Mucosa of descending colon (tissue), 3 donors: ENCODE measurements at regions not wholly inside any gene's neighbourhood (a gene's known extent, or its start where the extent isn't known, plus 50 kb on each side); places are given as distances from the start of the nearest gene placed in this dataset.

ENCODE experiments used
- ATAC-seq: fragments of 200-7000 bp; cut with Tn5 transposase; one replicate; pipeline ENCODE4 v1.9.1; 2020; ENCODE audit warnings: mild to moderate bottlenecking, moderate library complexity
- DNase-seq, 3 donors: peaks; one replicate each; pipeline ENCODE4 v3.0.0-alpha.2; 2020
- H3K36me3 ChIP-seq: fragments of 200-600 bp; one replicate; pipeline ENCODE4 v1.8.0; 2021; ENCODE audit warnings: low read depth, mild to moderate bottlenecking
- H3K4me1 ChIP-seq: fragments of 200-600 bp; one replicate; pipeline ENCODE4 v1.8.0; 2021; ENCODE audit warnings: low read depth, mild to moderate bottlenecking
- H3K4me3 ChIP-seq: fragments of 200-600 bp; one replicate; pipeline ENCODE4 v1.8.0; 2021; ENCODE audit warnings: mild to moderate bottlenecking
- H3K9me3 ChIP-seq: fragments of 200-600 bp; one replicate; pipeline ENCODE4 v1.8.0; 2021; ENCODE audit warnings: mild to moderate bottlenecking
- intact Hi-C, 2 donors: fragments of 100-400 bp; cut with DNase I in 1 of 2; cut with micrococcal nuclease in 1 of 2; formaldehyde crosslinking; loops; one replicate each; pipeline versions ENCODE4 v1.11.0 to v1.11.1; 2022; cut with DNase I, micrococcal nuclease
- TF ChIP-seq, protein P1 (sequence below): fragments of 200-600 bp; IDR thresholded peaks from one replicate; pipeline ENCODE4 v1.8.0; 2022; ENCODE audit warnings: antibody characterized with exemption, mild to moderate bottlenecking
- donor health status: DM: no; HTN: no; CAD: no; lungs with moderate emphysema.
- donor health status: DM: no; HTN: no; CAD: no.
- donor health status: DM: no; HTN: yes; CAD: no.

GRCh38 chr13:44031555-44031954 lies 151.9 kb downstream of the LACC1 start:
- intact Hi-C loops: no loop called here
- H3K9me3 ChIP-seq: no peaks in the 10 kb centered on the region
- DNase-seq (no peak), ATAC-seq (no peak)
- no peaks in the 10 kb centered on the region for H3K4me1 ChIP-seq
- TF ChIP-seq, protein P1, sequence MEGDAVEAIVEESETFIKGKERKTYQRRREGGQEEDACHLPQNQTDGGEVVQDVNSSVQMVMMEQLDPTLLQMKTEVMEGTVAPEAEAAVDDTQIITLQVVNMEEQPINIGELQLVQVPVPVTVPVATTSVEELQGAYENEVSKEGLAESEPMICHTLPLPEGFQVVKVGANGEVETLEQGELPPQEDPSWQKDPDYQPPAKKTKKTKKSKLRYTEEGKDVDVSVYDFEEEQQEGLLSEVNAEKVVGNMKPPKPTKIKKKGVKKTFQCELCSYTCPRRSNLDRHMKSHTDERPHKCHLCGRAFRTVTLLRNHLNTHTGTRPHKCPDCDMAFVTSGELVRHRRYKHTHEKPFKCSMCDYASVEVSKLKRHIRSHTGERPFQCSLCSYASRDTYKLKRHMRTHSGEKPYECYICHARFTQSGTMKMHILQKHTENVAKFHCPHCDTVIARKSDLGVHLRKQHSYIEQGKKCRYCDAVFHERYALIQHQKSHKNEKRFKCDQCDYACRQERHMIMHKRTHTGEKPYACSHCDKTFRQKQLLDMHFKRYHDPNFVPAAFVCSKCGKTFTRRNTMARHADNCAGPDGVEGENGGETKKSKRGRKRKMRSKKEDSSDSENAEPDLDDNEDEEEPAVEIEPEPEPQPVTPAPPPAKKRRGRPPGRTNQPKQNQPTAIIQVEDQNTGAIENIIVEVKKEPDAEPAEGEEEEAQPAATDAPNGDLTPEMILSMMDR: no peak
- no peaks in the 10 kb centered on the region for H3K36me3 ChIP-seq
- no peak overlapping the region for H3K4me3 ChIP-seq

GRCh38 chr13:44032802-44033201 lies 153.1 kb downstream of the LACC1 start:
- peak; percentile 78 for ATAC-seq
- Histone ChIP-seq H3K4me1 (no peaks in the 10 kb centered on the region), H3K36me3 (no peaks in the 10 kb centered on the region), H3K4me3 (no peak overlapping the region), H3K9me3 (no peaks in the 10 kb centered on the region)
- intact Hi-C loops: no loop called here
- TF ChIP-seq, protein P1: no peak
- DNase-seq: no peak

DNA sequence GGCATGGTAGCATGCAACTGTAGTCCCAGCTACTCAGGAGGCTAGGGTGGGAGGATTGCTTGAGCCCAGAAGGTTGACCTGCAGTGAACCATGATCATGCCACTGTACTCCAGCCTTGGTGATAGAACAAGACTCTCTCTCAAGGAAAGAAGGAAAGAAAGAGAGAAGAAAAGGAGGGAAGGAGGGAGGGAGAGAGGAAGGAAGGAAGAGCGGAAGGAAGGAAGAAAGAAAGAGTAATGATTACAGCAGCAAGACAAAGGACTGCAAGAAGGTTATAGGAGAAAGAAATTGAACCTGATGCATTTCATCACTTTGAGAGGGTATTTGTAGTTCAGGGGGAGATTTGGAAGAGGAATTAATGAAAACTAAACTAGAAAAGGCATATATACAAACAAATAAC lies 155.7 kb downstream of the LACC1 start:
- ATAC-seq (no peak), DNase-seq (no peak)
- Histone ChIP-seq H3K4me3 (no peak overlapping the region), H3K36me3 (no peaks in the 10 kb centered on the region), H3K4me1 (peaks cover 8% of the 10 kb centered on the region), H3K9me3 (no peaks in the 10 kb centered on the region)
- TF ChIP-seq, protein P1: no peak
- intact Hi-C loops: no loop called here

- H3K9me3 ChIP-seq: no peaks in the 10 kb centered on the region
- no peaks in the 10 kb centered on the region for H3K36me3 ChIP-seq
- ATAC-seq (peak; percentile 84), DNase-seq (peak in 1 of 3 donors; percentile 17)
- intact Hi-C loops: loop anchor here in 1 of 2 donors (10.0 kb wide), 1 partner anchor 125 kb away; no protein-coding TSS in a partner anchor
- peaks cover 14% of the 10 kb centered on the region for H3K4me1 ChIP-seq
- no peak overlapping the region for H3K4me3 ChIP-seq
- TF ChIP-seq, protein P1: no peak
Measured at GRCh38 chr13:44040070-44040817, 160.5 kb downstream of the LACC1 start.

GRCh38 chr13:44040818-44041100 lies 161.1 kb downstream of the LACC1 start:
- TF ChIP-seq, protein P1: no peak
- Histone ChIP-seq H3K9me3 (no peaks in the 10 kb centered on the region), H3K4me3 (no peak overlapping the region), H3K36me3 (no peaks in the 10 kb centered on the region), H3K4me1 (peaks cover 14% of the 10 kb centered on the region)
- ATAC-seq (no peak), DNase-seq (no peak)
- intact Hi-C loops: loop anchor here in 1 of 2 donors (10.0 kb wide), 1 partner anchor 126 kb away; no protein-coding TSS in a partner anchor
